ENCODE measurements at regions not wholly inside any gene's neighbourhood (a gene's known extent, or its start where the extent isn't known, plus 50 kb on each side); places are given as distances from the start of the nearest gene placed in this dataset.
A peak's percentile ranks its signal among the peaks of the same experiment; 100 is the strongest.
"Not testable (repeated sequence)": the region's sequence is repeated elsewhere in the genome, so short reads cannot be mapped to it uniquely, and the experiment has no call there.

DNA sequence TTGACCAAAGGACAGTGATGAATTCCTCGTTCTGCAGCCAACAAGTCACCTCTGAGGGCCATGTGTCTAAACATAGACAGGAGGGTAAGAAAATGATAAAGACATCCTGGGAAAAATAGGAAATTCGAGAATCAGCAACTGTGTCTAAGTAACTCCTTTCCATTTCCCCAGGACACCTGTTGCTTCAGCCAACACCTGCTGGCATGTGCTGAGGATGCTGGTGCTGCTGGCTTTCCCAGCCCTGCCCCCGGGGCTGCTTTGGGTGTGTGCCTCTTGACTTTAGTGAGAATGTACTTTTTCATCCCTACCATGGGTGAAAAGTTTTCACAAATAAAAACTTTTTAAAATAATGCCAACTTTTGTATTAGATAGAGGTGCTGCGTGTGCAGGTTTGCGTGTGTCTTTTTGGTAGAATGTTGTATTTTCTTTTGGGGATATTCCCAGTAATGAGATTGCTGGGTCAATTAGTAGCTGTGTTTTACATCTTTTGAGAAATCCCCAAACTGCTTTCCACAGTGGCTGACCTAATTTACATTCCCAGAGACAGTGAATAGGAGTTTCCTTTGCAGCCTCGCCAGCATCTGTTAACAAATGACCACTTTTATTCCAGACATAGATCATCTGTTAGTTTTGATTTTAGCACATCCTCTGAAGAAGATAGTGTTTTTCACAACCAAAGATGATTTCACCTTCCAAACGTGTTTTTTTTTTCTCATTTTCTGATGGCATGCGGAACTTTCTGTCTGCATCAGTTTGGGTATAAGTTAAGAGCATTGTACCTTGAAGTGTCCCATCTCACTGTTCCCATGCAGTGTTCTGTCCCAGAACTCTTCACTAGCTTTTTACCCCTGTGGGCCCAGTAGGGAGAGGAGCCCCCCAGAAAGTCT, 104.2 kb upstream of the ACBD5 start:
- DNase-seq = no peak

- no peak for DNase-seq
Measured at GRCh38 chr10:27341001-27341400, 100.4 kb upstream of the ACBD5 start.

DNA sequence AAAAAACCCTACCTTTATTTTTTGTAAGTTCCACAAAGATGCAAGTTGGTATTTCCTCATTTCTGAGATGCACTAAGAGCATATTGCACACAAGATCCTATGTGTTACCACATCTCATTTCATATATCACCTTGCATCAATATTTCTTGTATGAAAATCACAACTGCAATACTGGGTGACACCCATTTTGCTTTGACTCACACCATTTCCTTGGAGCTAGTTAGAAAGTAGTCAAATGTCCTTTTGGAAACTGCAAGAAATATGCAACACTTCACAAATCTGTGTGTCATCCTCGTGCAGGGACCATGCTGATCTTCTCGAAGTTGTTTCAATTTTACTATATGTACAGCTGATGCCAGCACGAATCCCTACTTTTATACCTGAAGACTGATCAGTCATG, 94.6 kb upstream of the ACBD5 start:
- not testable (repeated sequence) for DNase-seq

DNA sequence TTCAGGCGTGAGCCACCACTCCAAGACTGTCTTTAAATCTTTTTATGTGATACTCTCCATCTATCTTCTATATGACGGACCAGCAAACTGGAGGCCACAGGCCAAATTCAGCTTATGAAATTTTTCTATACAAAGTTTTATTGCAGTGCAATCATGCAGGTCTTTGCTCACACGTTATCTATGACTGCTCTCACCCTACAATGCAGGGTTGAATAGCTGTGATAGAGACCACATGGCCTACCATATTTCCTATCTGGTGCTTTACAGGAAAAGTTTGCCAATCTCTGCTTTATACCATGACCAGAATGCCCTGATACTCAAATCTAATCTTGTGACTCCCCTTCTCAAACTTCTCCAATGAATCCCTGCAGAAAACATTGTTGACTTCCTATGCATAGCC, 89.5 kb upstream of the ACBD5 start:
- no peak for DNase-seq

- no peak for DNase-seq
Measured at GRCh38 chr10:27328946-27329345, 88.3 kb upstream of the ACBD5 start.

- DNase-seq = not testable (repeated sequence)
Measured at GRCh38 chr10:27326748-27327147, 86.2 kb upstream of the ACBD5 start.

GRCh38 chr10:27319752-27320431, 79.3 kb upstream of the ACBD5 start:
- peak; percentile 59 for DNase-seq

- DNase-seq = not testable (repeated sequence)
Measured at GRCh38 chr10:27319139-27319538, 78.5 kb upstream of the ACBD5 start.

GRCh38 chr10:27315082-27315481, 74.5 kb upstream of the ACBD5 start:
- not testable (repeated sequence) for DNase-seq

- DNase-seq = not testable (repeated sequence)
Measured at GRCh38 chr10:27313586-27313985, 73.0 kb upstream of the ACBD5 start.

DNA sequence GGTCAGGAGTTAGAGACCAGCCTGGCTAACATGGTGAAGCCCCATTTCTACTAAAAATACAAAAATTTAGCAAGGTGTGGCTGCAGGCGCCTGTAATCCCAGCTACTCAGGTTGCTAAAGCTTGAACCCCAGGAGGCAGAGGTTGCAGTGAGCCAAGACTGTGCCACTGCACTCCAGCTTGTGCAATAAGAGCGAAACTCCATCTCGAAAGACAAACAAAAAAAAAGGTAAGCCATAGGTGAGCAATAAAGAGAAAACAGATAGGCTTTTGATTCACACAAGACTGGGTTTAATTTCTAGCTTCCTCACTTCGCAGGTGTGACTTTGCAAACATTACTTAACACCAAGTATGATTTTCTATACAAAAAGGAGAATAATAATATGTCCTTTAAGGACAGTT, 72.3 kb upstream of the ACBD5 start:
- no peak for DNase-seq

GRCh38 chr10:27311809-27312208, 71.2 kb upstream of the ACBD5 start:
- not testable (repeated sequence) for DNase-seq

GRCh38 chr10:27298522-27298850, 57.9 kb upstream of the ACBD5 start:
- not testable (repeated sequence) for DNase-seq

- no peak for DNase-seq
Measured at GRCh38 chr10:27297844-27298521, 57.4 kb upstream of the ACBD5 start.

- not testable (repeated sequence) for DNase-seq
Measured at GRCh38 chr10:27296285-27296684, 55.7 kb upstream of the ACBD5 start.

GRCh38 chr10:27291253-27291895, 50.8 kb upstream of the ACBD5 start:
- not testable (repeated sequence) for DNase-seq
